ENCODE measurements at regions not wholly inside any gene's neighbourhood (a gene's known extent, or its start where the extent isn't known, plus 50 kb on each side); places are given as distances from the start of the nearest gene placed in this dataset.
A peak's percentile ranks its signal among the peaks of the same experiment; 100 is the strongest.

DNA sequence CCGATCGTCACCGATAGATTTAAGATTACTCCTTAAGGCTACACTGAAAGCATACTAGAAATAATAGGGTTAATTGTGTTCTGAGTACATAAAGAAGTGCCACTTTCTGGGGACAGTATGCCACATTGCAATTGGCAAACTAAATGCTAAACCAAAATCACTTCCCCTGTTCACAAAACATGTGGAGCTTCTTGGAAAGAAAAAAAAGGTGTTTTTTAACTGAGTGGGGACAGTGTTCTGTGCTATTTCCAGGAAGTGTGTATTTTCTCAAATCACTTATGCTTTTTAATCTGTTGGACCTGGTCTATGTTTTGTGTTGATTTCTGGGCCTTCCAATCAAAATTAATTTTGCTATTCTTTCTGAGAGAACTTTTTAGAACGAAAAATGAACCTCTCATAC lies 149.3 kb upstream of the MPDZ start:
- no peak for DNase-seq (ENCODE audit: low spot score)
- Histone ChIP-seq H2AFZ (ENCODE audit: low read length) (no peak overlapping the region), H3K36me3 (ENCODE audit: insufficient read depth, low read length) (no peaks in the 10 kb centered on the region), H3K79me2 (ENCODE audit: insufficient read depth, low read depth, low read length) (no peaks in the 10 kb centered on the region), H3K9me2 (ENCODE audit: insufficient read depth, low read length) (no peaks in the 10 kb centered on the region), H3K9me3 (ENCODE audit: low read length) (no peaks in the 10 kb centered on the region), H4K20me1 (ENCODE audit: insufficient read depth, low read length) (no peaks in the 10 kb centered on the region), H3K4me1 (ENCODE audit: insufficient read depth, low read length, poor library complexity, severe bottlenecking) (no peaks in the 10 kb centered on the region), H3K4me2 (ENCODE audit: low read length) (no peak overlapping the region), H3K27ac (ENCODE audit: low read depth, low read length, poor library complexity, severe bottlenecking) (no peak overlapping the region), H3K4me3 (ENCODE audit: low read depth, low read length, poor library complexity, severe bottlenecking) (no peak overlapping the region)
- POLR2A ChIA-PET = no interaction called here
- no TSS peak for BruUV-seq (replicated peaks)
- TF ChIP-seq, protein P1, sequence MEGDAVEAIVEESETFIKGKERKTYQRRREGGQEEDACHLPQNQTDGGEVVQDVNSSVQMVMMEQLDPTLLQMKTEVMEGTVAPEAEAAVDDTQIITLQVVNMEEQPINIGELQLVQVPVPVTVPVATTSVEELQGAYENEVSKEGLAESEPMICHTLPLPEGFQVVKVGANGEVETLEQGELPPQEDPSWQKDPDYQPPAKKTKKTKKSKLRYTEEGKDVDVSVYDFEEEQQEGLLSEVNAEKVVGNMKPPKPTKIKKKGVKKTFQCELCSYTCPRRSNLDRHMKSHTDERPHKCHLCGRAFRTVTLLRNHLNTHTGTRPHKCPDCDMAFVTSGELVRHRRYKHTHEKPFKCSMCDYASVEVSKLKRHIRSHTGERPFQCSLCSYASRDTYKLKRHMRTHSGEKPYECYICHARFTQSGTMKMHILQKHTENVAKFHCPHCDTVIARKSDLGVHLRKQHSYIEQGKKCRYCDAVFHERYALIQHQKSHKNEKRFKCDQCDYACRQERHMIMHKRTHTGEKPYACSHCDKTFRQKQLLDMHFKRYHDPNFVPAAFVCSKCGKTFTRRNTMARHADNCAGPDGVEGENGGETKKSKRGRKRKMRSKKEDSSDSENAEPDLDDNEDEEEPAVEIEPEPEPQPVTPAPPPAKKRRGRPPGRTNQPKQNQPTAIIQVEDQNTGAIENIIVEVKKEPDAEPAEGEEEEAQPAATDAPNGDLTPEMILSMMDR (conservative IDR thresholded peaks at IDR 0.05; ENCODE audit: low read length) = no peak
- no peak for TF ChIP-seq EZH2phosphoT487 (IDR thresholded peaks at IDR 0.05; ENCODE audit: borderline replicate concordance, low read depth, low read length)
- intact Hi-C loops (cut with micrococcal nuclease; ENCODE audit: unreplicated experiment) = loop anchor here (2.0 kb wide), 2 partner anchors 924 to 1000 kb away; no protein-coding TSS in a partner anchor
- CTCF ChIA-PET (ENCODE audit: unreplicated experiment) = no interaction called here

DNA sequence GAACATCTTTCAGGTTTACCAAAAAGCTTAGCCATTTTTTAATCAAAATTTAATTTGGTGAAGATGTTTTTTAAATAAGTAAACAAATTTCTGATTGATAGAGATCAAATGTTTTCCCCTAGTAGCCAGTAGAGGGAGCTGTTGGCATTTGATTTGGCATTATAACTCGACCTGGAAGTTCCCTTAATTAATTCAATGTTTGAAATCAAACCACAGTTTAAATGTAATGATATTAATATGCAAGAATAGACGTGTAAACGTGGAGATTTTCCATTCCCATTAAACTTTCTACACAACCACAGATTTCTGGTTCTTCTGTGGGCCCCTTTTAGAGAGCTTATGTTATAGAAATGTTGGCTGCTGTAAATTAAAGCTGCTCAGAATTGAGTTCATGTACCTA lies 148.1 kb upstream of the MPDZ start:
- Histone ChIP-seq H3K4me1 (ENCODE audit: insufficient read depth, low read length, poor library complexity, severe bottlenecking) (no peaks in the 10 kb centered on the region), H3K4me2 (ENCODE audit: low read length) (no peak overlapping the region), H3K79me2 (ENCODE audit: insufficient read depth, low read depth, low read length) (no peaks in the 10 kb centered on the region), H3K36me3 (ENCODE audit: insufficient read depth, low read length) (no peaks in the 10 kb centered on the region), H3K9me2 (ENCODE audit: insufficient read depth, low read length) (no peaks in the 10 kb centered on the region), H3K4me3 (ENCODE audit: low read depth, low read length, poor library complexity, severe bottlenecking) (no peak overlapping the region), H3K9me3 (ENCODE audit: low read length) (no peaks in the 10 kb centered on the region), H3K27ac (ENCODE audit: low read depth, low read length, poor library complexity, severe bottlenecking) (no peak overlapping the region), H2AFZ (ENCODE audit: low read length) (no peak overlapping the region), H4K20me1 (ENCODE audit: insufficient read depth, low read length) (no peaks in the 10 kb centered on the region)
- ChIA-PET POLR2A (interaction anchor here (0.6 kb wide), 1 partner anchor 943 kb away, joined by 4 read pairs; no protein-coding TSS in a partner anchor), CTCF (ENCODE audit: unreplicated experiment) (no interaction called here)
- intact Hi-C loops (cut with micrococcal nuclease; ENCODE audit: unreplicated experiment) = loop anchor here (1.0 kb wide), 1 partner anchor 1007 kb away; no protein-coding TSS in a partner anchor
- TF ChIP-seq EZH2phosphoT487 (IDR thresholded peaks at IDR 0.05; ENCODE audit: borderline replicate concordance, low read depth, low read length) = no peak
- TF ChIP-seq, protein P1 (conservative IDR thresholded peaks at IDR 0.05; ENCODE audit: low read length) = peak; percentile 94
- DNase-seq (ENCODE audit: low spot score) = peak; percentile 57
- BruUV-seq (replicated peaks) = no TSS peak

DNA sequence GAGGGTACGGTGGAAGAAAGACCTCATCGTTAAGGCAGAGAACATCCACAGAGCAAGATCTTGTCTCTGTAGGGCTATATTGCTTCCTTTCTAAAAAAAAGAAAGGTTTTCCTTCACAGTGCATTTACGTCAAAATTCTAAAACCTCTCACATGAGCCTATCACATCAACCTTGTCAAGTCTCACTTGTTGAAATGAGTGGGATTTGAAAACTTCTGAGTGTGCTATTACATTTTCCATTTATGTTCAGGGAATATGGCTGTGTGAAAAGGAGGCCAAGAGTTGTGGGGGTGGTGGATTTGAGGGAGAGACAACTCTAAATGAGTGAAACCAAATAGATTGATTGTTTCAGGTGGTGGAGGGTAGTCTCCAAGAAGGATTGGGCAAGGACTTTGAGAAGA lies 147.1 kb upstream of the MPDZ start:
- H3K9me2 ChIP-seq (ENCODE audit: insufficient read depth, low read length) = no peaks in the 10 kb centered on the region
- POLR2A ChIA-PET = no interaction called here
- no TSS peak for BruUV-seq (replicated peaks)
- DNase-seq (ENCODE audit: low spot score) = no peak
- no peak overlapping the region for H2AFZ ChIP-seq (ENCODE audit: low read length)
- no peak overlapping the region for H3K4me2 ChIP-seq (ENCODE audit: low read length)
- no peak for TF ChIP-seq EZH2phosphoT487 (IDR thresholded peaks at IDR 0.05; ENCODE audit: borderline replicate concordance, low read depth, low read length)
- TF ChIP-seq, protein P1 (conservative IDR thresholded peaks at IDR 0.05; ENCODE audit: low read length) = no peak
- H4K20me1 ChIP-seq (ENCODE audit: insufficient read depth, low read length) = no peaks in the 10 kb centered on the region
- H3K79me2 ChIP-seq (ENCODE audit: insufficient read depth, low read depth, low read length) = no peaks in the 10 kb centered on the region
- H3K27ac ChIP-seq (ENCODE audit: low read depth, low read length, poor library complexity, severe bottlenecking) = no peak overlapping the region
- no peaks in the 10 kb centered on the region for H3K36me3 ChIP-seq (ENCODE audit: insufficient read depth, low read length)
- no peaks in the 10 kb centered on the region for H3K4me1 ChIP-seq (ENCODE audit: insufficient read depth, low read length, poor library complexity, severe bottlenecking)
- intact Hi-C loops (cut with micrococcal nuclease; ENCODE audit: unreplicated experiment) = loop anchor here (1.0 kb wide), 1 partner anchor 1008 kb away; no protein-coding TSS in a partner anchor
- H3K9me3 ChIP-seq (ENCODE audit: low read length) = no peaks in the 10 kb centered on the region
- CTCF ChIA-PET (ENCODE audit: unreplicated experiment) = no interaction called here
- H3K4me3 ChIP-seq (ENCODE audit: low read depth, low read length, poor library complexity, severe bottlenecking) = no peak overlapping the region

Data from OCI-LY7 (cell line).